GM21576 (cell line): ENCODE measurements at regions not wholly inside any gene's neighbourhood (a gene's known extent, or its start where the extent isn't known, plus 50 kb on each side); places are given as distances from the start of the nearest gene placed in this dataset.

ENCODE experiments used
- ATAC-seq: cut with Tn5 transposase; IDR thresholded peaks from one replicate; pipeline ENCODE4 v1.9.1; 2021; ENCODE audit warnings: mild to moderate bottlenecking, moderate library complexity; ENCODE audit not compliant: unreplicated experiment

GRCh38 chr6:144646093-144647056, 361.2 kb downstream of the UTRN start:
- no peak for ATAC-seq

DNA sequence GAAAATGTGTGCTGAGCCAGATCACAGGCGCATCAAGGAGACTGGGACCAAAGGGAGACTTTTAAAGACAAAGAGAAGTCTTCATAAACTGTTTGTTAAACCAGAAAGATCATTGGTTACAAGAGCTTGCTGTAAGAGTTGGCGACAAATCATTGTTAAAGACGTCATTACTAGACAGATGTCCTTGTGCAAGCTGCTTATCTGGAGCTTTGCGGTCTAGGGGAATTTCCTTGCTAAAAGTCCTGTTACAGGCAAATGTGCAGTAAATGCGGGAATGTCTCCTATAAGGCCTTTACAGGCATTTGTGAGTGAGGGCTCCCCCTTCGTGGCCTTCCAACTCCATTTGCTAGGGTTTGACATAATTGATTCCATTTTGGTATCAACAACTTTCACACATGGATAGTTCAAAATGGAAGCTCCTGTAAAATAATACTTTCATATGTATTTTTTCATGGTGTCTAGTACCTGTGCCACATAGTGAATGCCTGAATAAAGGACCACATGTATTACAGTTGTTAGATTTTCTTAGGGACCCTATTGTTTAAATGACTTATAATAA, 362.4 kb downstream of the UTRN start:
- no peak for ATAC-seq

- no peak for ATAC-seq
These were observed 363.0 kb downstream of the UTRN start for GRCh38 chr6:144647971-144648651.

- no peak for ATAC-seq
These were observed 363.9 kb downstream of the UTRN start for GRCh38 chr6:144649085-144649484.

DNA sequence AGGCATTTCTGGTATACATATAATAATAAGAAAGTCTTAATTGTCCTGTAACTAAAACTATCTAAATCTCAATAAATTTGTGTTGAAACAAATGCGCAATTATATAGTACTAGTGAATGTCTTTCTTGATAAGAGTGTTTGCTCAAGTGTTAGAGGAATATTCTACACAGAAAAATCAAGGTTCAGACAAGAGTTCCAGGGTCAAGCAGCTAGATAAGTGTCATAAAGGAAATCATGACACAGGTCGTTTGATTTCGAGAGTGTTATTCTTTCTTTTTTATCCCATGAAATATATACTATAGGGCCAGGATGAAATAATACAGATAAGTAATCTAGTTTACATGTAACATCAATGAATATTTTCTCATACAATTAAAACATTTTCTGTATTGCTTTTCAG, 366.1 kb downstream of the UTRN start:
- no peak for ATAC-seq

DNA sequence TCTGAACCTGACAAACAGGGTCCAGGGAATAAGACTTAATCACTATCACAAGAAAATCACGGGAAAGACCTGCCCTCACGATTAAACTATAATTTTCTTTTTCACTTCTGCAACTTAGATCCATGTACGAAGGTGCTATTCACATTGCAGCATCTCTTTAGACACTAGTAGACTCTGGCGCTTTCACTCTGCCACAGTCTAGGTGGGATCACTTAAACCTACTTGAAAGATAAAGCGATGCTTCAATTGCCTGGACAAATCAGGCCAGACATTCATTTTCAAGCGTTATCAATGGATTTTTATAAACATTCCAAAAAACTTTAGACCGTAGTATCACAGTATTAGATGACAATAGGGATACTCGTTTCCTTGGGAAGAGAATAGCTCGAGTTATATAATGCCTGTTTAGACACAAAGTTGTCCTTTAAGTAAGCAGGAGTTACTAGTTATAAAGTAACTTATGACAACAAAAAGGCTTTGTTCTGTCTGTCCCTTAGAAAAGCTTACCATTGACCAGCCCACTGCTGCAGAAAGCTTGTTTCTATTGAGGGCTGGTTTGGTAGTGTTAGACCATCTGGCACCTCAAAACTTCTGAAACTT, 367.3 kb downstream of the UTRN start:
- ATAC-seq = no peak

DNA sequence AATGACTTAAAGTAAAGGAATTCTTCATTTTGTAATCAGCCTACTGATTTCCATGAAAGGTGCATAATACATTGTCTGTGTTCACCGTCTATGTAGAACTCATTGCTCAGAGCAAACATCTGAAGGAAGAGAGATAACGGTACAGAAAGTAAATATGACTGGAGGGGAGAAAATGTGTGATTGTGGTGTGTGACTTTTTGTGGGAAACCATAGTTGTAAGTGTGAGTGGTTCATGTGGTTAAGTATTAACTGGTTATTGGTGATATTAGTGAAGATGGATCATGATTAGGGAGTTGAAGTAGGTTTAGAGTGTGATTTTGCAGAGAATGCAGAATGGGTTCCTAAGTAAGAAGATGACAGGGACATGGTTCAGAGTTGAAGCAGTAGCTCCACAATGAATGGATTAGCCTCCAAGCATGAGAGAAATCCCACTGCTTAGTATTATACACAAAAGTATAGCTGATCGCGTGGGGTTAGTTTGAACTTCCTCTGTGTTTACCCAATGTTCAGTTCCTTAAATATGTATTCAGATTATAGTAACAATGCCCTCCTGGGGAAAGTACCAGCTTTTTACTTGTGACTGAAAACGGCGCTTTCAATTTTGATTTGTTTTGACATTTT, 368.9 kb downstream of the UTRN start:
- ATAC-seq = peak; percentile 95

GRCh38 chr6:144654506-144654905, 369.4 kb downstream of the UTRN start:
- ATAC-seq = peak; percentile 9

GRCh38 chr6:144655376-144655775, 370.2 kb downstream of the UTRN start:
- no peak for ATAC-seq

DNA sequence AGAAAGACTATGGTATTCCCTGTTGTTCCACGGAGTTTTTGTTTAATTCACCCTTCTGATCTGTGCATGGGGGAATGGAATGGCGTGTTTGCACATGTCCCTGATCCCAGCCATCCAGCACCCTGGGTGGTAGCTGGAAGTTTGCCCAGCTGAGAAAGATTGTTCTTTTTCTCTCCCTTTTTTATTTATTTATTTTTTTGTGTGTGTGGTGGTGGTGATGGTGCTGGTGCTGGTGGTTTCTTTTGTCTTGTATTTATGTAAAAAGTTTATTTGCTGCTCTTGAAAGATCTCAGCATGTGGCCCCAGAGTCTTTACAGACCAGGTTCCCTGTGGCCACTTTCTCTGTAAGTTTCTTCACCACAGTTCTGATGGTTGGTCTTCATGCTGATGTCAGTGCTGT, 372.6 kb downstream of the UTRN start:
- ATAC-seq = no peak

- ATAC-seq = peak; percentile 72
These were observed 374.4 kb downstream of the UTRN start for GRCh38 chr6:144659202-144660182.

GRCh38 chr6:144660561-144661115, 375.5 kb downstream of the UTRN start:
- ATAC-seq = no peak

GRCh38 chr6:144661116-144661806, 376.1 kb downstream of the UTRN start:
- ATAC-seq = no peak

GRCh38 chr6:144662812-144663365, 377.8 kb downstream of the UTRN start:
- no peak for ATAC-seq

DNA sequence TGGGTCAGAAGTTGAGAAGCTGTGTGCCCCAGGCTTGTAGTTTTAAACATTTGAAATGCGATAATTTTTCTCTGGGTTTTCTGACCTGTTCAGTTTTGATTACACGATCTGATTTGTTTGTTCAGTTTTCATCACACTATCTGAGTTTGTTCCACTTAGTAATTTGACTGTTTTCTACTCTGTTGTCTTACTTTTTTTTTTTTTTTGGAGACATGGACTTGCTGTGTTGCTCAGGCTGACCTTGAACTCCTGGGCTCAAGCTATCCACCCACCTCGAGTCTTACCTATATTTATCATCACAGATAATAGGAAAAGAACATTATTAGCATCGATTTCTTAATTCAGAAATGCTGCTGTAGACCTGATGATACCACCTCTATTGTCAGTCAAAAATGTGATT, 379.1 kb downstream of the UTRN start:
- ATAC-seq = no peak

- no peak for ATAC-seq
These were observed 379.8 kb downstream of the UTRN start for GRCh38 chr6:144664947-144665346.

DNA sequence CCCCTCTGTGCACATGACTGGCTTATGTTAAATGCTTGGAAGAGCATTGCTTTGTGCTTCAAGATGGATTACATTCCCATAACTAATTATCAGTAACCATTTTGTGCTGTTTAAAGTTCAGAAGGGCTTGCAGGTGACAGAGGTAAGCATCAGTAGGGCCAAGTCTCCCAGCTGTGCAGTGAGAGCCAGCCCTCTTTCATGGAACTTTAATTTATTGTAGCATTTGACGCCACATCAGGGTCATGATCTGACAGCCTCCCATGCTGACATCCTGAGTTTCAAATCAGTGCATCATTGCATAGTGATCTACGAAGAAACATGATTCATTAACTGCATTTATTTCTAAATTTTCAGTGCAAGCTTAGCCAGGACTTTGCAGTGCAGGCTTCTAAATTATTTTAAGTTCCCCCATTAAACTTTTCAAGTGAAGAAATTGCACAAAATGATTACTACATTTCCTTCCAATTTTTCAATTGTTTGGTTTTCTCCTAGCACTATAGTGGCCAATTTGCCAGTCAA, 380.9 kb downstream of the UTRN start:
- no peak for ATAC-seq

DNA sequence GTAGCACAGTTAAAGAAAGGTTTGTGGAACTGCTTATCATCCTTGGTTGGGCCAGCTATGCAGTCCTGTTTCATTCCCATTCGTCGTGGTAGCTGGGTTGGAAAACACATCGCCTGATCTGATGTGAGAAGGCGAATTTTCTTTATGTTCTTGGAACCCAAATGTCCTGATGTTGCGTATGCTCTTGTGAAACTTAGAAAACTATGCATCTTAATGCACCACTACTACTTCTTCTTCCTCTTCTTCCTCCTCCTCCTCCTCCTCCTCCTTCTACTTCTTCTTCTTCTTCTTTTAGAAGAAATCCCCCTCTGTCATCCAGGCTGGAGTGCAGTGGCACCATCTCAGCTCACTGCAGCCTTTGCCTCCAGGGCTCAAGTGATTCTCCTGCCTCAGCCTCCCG, 381.6 kb downstream of the UTRN start:
- no peak for ATAC-seq
